Esophagus (tissue), 2 donors: ENCODE measurements at regions not wholly inside any gene's neighbourhood (a gene's known extent, or its start where the extent isn't known, plus 50 kb on each side); places are given as distances from the start of the nearest gene placed in this dataset.
"Not testable (repeated sequence)": the region's sequence is repeated elsewhere in the genome, so short reads cannot be mapped to it uniquely, and the experiment has no call there.

Source experiments
- H3K27ac ChIP-seq, 2 donors: one replicate each; pipeline ENCODE4 v1.5.1; 2013; ENCODE audit warnings: low read depth in 2 of 2, mild to moderate bottlenecking in 2 of 2, inconsistent platforms in 1 of 2, low read length in 1 of 2, moderate library complexity in 1 of 2
- H3K27me3 ChIP-seq, 2 donors: one replicate each; pipeline ENCODE4 v1.6.1; 2013; ENCODE audit warnings: low read length in 2 of 2, control low read depth in 1 of 2, mild to moderate bottlenecking in 1 of 2; ENCODE audit not compliant: insufficient read depth in 2 of 2, control insufficient read depth in 1 of 2
- H3K36me3 ChIP-seq, 2 donors: one replicate each; pipeline ENCODE4 v1.6.1; 2013; ENCODE audit warnings: low read length in 1 of 2; ENCODE audit not compliant: control insufficient read depth in 2 of 2, insufficient read depth in 2 of 2
- H3K4me1 ChIP-seq, 2 donors: one replicate each; pipeline ENCODE4 v1.6.1; 2013; ENCODE audit warnings: low read length in 1 of 2; ENCODE audit not compliant: control insufficient read depth in 2 of 2, insufficient read depth in 2 of 2
- H3K4me3 ChIP-seq, 2 donors: one replicate each; pipeline ENCODE4 v1.5.1; 2013; ENCODE audit warnings: low read length in 2 of 2, mild to moderate bottlenecking in 2 of 2, low read depth in 1 of 2, moderate library complexity in 1 of 2
- H3K9me3 ChIP-seq, 2 donors: one replicate each; pipeline ENCODE4 v1.6.1; 2013; ENCODE audit warnings: mild to moderate bottlenecking in 2 of 2, low read depth in 1 of 2, low read length in 1 of 2, moderate library complexity in 1 of 2; ENCODE audit not compliant: control insufficient read depth in 2 of 2, insufficient read depth in 1 of 2
- WGBS, 2 donors: extraction: QIAGEN DNeasy Blood & Tissue Kit; methylation state at CpG; one replicate each; pipeline ENCODE4 v1.1.7; 2013; 5-methylcytosine and 5-hydroxymethylcytosine counted together
- donor health status: healthy with polysubstance abuse.
- donor health status: Bipolar disorder and iron deficiency.

DNA sequence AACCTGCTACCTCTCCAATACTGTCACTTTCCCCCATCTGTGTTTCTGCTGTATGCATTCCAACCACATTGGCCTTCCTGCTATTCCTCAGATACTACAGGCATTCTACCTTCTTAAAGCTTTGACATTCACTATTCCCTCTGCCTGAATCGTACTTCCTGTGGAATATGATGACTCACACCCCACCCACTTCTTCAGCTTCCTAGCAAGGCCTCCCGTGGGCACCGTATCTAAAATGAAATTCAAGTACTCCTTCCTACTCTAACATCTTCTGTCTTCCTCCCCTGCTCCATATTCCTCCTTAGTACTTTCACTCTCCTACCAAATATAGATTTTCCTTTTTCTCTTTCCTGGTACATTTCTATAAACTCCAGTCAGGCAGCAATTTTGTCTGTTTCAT is 710.4 kb downstream of the RNF144A start:
- no peaks in the 10 kb centered on the region for H3K27me3 ChIP-seq
- WGBS, 2 donors, result 39 to 46% methylated on average over 3 of the region's 3 CpGs
- H3K36me3 ChIP-seq, result no peaks in the 10 kb centered on the region
- no peaks in the 10 kb centered on the region for H3K9me3 ChIP-seq
- no peaks in the 10 kb centered on the region for H3K4me1 ChIP-seq
- H3K4me3 ChIP-seq, result no peak overlapping the region
- H3K27ac ChIP-seq, result no peak overlapping the region

DNA sequence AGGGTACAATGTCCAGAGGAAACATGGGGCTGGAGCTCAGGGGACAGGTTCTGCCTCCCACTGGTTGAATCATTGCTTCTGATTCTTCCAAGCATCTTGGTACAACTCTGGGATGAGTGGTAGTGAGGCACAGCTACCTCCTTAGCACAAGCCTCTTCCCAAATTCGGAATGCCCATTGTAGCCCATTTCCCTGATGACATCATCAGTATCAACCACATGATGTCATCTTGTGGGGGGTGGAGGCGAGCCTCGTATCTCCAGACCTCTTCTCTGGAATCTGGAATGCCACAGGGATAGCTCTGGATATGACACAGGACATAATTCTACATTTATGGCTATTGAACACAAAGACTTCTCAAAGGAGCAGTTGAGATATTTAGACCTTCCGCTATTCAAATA is 715.2 kb downstream of the RNF144A start:
- H3K9me3 ChIP-seq, result no peaks in the 10 kb centered on the region
- H3K4me3 ChIP-seq, result no peak overlapping the region
- H3K27me3 ChIP-seq, result no peaks in the 10 kb centered on the region
- no peaks in the 10 kb centered on the region for H3K36me3 ChIP-seq
- no peak overlapping the region for H3K27ac ChIP-seq
- H3K4me1 ChIP-seq, result no peaks in the 10 kb centered on the region
- WGBS, 2 donors, result 83 to 89% methylated on average over 4 of the region's 4 CpGs

DNA sequence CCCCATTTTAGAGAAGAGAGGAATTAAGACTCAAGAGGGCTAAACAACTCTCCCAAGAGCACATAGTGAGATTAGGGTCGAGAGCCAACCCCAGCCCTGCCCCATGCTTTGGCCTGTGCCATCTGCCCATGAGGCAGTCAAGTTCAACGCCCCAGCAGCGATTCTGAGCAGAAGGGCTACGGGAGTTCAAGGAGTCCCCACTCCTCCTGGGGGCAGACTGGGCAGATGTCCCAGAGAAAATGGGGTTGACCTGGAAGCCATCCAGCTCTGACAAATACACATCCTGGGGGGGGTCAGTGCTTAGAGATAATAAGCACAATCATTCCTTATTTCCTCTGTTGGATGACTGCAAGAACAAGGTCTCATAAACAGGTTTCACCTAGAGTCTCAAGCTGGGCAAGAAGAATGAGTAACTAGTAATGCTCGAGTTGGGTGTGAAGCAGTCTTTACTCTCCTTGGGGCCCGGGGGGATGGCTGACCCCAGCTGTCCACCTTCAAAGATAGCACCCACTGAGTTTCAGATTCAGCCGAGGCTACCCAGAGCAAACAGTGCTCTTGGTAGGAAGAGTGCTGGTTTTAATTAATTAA is 716.4 kb downstream of the RNF144A start:
- 59 to 62% methylated on average over 7 of the region's 7 CpGs for WGBS, 2 donors
- Histone ChIP-seq H3K4me1 (no peaks in the 10 kb centered on the region), H3K36me3 (no peaks in the 10 kb centered on the region), H3K9me3 (no peaks in the 10 kb centered on the region), H3K27ac (no peak overlapping the region), H3K27me3 (no peaks in the 10 kb centered on the region), H3K4me3 (no peak overlapping the region)

DNA sequence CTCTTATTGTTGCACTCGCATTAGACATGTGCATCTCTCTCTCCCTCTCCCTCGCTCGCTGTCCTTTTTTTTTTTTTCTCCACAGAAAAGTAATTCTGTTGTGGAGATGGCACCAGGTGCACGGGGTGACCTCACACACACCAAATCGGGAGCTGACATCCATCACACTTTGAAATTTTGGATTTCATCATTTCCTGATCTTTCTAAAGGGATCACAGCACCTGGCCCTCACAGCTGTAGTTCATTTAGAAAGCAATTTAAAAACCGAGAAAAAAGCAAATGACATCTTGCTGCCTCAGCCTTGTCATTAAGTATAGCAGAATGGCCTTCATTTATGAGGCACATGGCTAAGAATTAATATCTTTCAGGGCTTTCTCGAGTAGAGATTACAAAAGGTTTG is 717.2 kb downstream of the RNF144A start:
- Histone ChIP-seq H3K4me3 (no peak overlapping the region), H3K4me1 (no peaks in the 10 kb centered on the region), H3K9me3 (no peaks in the 10 kb centered on the region), H3K27me3 (no peaks in the 10 kb centered on the region), H3K36me3 (no peaks in the 10 kb centered on the region), H3K27ac (no peak overlapping the region)
- WGBS, 2 donors, result 62 to 68% methylated on average over 7 of the region's 7 CpGs

DNA sequence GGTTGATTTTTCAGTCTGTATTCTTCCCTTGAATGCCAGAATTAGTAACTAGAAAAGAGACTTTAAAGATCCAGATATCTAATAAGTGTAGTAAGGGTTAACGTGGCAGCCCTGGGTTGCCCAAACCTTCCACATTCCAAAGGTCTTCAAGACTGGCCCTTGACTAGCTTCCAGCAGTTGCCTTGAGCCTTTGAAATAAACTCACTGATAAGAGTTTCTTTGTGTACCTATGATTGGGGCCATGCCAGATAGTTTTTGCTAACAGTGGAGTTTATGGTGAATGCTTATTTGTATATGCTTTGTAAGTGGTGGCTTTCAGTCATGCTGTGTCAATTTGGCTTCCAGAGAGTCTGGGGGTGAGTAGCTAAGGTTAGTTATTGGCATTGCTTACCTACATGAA is 722.3 kb downstream of the RNF144A start:
- H3K27me3 ChIP-seq, result no peaks in the 10 kb centered on the region
- no peaks in the 10 kb centered on the region for H3K36me3 ChIP-seq
- H3K9me3 ChIP-seq, result peaks cover 0 to 4% of the 10 kb centered on the region in 2 donors
- no peak overlapping the region for H3K4me3 ChIP-seq
- no peak overlapping the region for H3K27ac ChIP-seq
- H3K4me1 ChIP-seq, result no peaks in the 10 kb centered on the region
- 65 to 75% methylated on average over 1 of the region's 1 CpG for WGBS, 2 donors

DNA sequence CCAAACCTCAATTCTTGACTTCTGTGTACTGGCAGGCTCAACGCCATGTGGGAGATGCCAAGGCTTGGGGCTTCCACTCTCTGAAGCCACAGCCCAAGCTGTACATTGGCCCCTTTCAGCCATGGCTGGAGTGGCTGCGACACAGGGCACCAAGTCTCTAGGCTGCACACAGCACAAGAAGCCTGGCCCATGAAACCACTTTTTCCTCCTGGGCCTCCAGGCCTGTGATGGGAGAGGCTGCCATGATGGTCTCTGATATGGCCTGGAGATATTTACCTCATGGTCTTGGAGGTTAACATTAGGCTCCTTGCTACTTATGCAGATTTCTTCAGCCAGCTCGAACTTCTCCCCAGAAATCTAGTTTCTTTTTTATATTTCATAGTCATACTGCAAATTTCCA is 724.1 kb downstream of the RNF144A start:
- not testable (repeated sequence) for H3K36me3 ChIP-seq, H3K9me3 ChIP-seq, H3K27me3 ChIP-seq, H3K4me1 ChIP-seq, H3K4me3 ChIP-seq, H3K27ac ChIP-seq
- 90 to 93% methylated on average over 3 of the region's 3 CpGs for WGBS, 2 donors

DNA sequence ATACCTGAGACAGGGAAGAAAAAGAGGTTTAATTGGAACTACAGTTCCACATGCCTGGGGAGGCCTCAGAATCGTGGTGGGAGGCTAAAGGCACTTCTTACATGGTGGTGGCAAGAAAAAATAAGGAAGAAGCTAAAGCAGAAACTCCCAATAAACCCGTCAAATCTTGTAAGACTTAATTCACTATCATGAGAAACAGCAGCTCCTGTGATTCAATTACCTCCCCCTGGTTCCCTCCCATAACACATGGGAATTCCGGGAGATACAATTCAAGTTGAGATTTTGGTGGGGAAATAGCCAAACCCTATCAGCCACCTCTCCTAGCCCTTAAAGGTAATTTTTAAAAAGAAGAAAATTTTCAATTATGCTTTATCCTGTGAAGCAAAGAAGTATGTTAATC is 728.8 kb downstream of the RNF144A start:
- WGBS, 2 donors, result 79 to 81% methylated on average over 3 of the region's 3 CpGs
- no peaks in the 10 kb centered on the region for H3K36me3 ChIP-seq

DNA sequence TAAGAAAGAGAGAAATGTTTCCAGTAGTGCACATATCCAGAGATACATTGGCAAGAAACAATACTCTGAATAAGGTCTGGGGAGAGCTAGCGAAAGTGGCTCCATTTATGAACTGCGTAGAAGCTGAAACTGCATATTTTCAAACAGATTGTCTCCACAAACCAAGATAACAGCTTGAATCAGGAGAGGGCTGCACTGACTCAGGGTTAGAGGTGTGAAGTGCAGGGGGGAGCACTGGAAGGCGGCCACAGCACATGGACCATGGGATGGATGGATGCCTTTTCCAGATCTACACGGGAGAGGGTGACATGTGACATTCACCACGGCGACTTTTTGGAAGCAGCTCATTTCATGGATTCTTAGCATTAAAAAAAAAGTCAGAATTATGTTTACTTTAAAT is 729.4 kb downstream of the RNF144A start:
- Histone ChIP-seq H3K9me3 (peaks cover 0 to 3% of the 10 kb centered on the region in 2 donors), H3K4me1 (no peaks in the 10 kb centered on the region)
- WGBS, 2 donors, result 79 to 83% methylated on average over 6 of the region's 6 CpGs

More for the DNA sequence above, 728.8 kb downstream of the RNF144A start:
- Histone ChIP-seq H3K4me1 (no peaks in the 10 kb centered on the region), H3K4me3 (no peak overlapping the region), H3K9me3 (peaks cover 3 to 4% of the 10 kb centered on the region in 2 donors), H3K27ac (no peak overlapping the region), H3K27me3 (no peaks in the 10 kb centered on the region)

DNA sequence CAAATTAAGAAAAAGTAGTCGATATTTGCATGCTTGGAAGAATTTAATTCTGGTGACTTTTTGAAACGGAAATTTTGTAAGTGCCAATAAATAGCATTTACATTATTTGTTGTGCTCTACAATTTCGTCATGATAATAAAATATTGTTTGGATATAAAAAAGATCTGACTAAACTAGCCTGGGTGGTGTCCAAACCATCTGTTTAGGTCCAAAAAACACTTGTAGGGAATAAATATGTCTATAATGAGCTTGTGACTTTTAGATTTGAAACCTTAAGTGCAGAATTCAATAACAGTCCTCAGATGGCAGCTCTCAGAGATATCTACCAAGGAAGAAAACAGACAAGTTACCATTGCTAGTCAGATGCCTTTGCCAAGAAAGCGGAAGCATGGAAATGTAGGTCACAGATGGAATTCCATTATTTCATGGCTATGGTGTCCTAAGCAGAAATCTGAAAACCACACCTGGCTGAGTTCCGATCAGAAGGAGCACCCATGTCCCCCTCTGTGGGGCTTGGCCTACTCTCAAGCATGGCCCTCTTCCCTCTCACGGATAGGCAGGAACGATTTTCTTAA is 731.1 kb downstream of the RNF144A start:
- 81 to 87% methylated on average over 7 of the region's 7 CpGs for WGBS, 2 donors
- Histone ChIP-seq H3K4me1 (no peaks in the 10 kb centered on the region), H3K4me3 (no peak overlapping the region), H3K27me3 (no peaks in the 10 kb centered on the region), H3K36me3 (no peaks in the 10 kb centered on the region), H3K9me3 (peaks cover 0 to 3% of the 10 kb centered on the region in 2 donors), H3K27ac (no peak overlapping the region)

More for the DNA sequence above, 729.4 kb downstream of the RNF144A start:
- Histone ChIP-seq H3K36me3 (no peaks in the 10 kb centered on the region), H3K4me3 (no peak overlapping the region), H3K27me3 (no peaks in the 10 kb centered on the region), H3K27ac (no peak overlapping the region)
